ENCODE measurements at regions not wholly inside any gene's neighbourhood (a gene's known extent, or its start where the extent isn't known, plus 50 kb on each side); places are given as distances from the start of the nearest gene placed in this dataset.
"Not testable (repeated sequence)": the region's sequence is repeated elsewhere in the genome, so short reads cannot be mapped to it uniquely, and the experiment has no call there.

GRCh38 chr6:93849857-93850256 is 430.5 kb upstream of the EPHA7 start:
- H3K27ac ChIP-seq (ENCODE audit: low read depth in 2 of 2, low read length in 1 of 2): no peak overlapping the region
- H3K4me3 ChIP-seq (ENCODE audit: low read depth in 1 of 2, low read length in 2 of 2): no peak overlapping the region
- WGBS, 2 donors: 68 to 77% methylated on average over 4 of the region's 4 CpGs
- no peaks in the 10 kb centered on the region for H3K27me3 ChIP-seq (ENCODE audit: control insufficient read depth in 1 of 2, insufficient read depth in 2 of 2, low read length in 2 of 2)
- H3K36me3 ChIP-seq (ENCODE audit: control insufficient read depth in 2 of 2, insufficient read depth in 2 of 2, low read length in 1 of 2): no peaks in the 10 kb centered on the region
- H3K4me1 ChIP-seq (ENCODE audit: control insufficient read depth in 2 of 2, insufficient read depth in 2 of 2, low read length in 1 of 2): no peaks in the 10 kb centered on the region
- peaks cover 0 to 3% of the 10 kb centered on the region in 2 donors for H3K9me3 ChIP-seq (ENCODE audit: control insufficient read depth in 2 of 2, insufficient read depth in 1 of 2, low read depth in 1 of 2, low read length in 1 of 2)

- no peaks in the 10 kb centered on the region for H3K9me3 ChIP-seq (ENCODE audit: control insufficient read depth in 2 of 2, insufficient read depth in 1 of 2, low read depth in 1 of 2, low read length in 1 of 2)
- H3K27ac ChIP-seq (ENCODE audit: low read depth in 2 of 2, low read length in 1 of 2): no peak overlapping the region
- no peaks in the 10 kb centered on the region for H3K36me3 ChIP-seq (ENCODE audit: control insufficient read depth in 2 of 2, insufficient read depth in 2 of 2, low read length in 1 of 2)
- H3K4me3 ChIP-seq (ENCODE audit: low read depth in 1 of 2, low read length in 2 of 2): no peak overlapping the region
- no peaks in the 10 kb centered on the region for H3K4me1 ChIP-seq (ENCODE audit: control insufficient read depth in 2 of 2, insufficient read depth in 2 of 2, low read length in 1 of 2)
- 51 to 65% methylated on average over 5 of the region's 5 CpGs for WGBS, 2 donors
- H3K27me3 ChIP-seq (ENCODE audit: control insufficient read depth in 1 of 2, insufficient read depth in 2 of 2, low read length in 2 of 2): no peaks in the 10 kb centered on the region
These were observed 428.8 kb upstream of the EPHA7 start for GRCh38 chr6:93848031-93848742.

- Histone ChIP-seq H3K27me3 (ENCODE audit: control insufficient read depth in 1 of 2, insufficient read depth in 2 of 2, low read length in 2 of 2) (no peaks in the 10 kb centered on the region), H3K9me3 (ENCODE audit: control insufficient read depth in 2 of 2, insufficient read depth in 1 of 2, low read depth in 1 of 2, low read length in 1 of 2) (no peaks in the 10 kb centered on the region), H3K36me3 (ENCODE audit: control insufficient read depth in 2 of 2, insufficient read depth in 2 of 2, low read length in 1 of 2) (no peaks in the 10 kb centered on the region), H3K27ac (ENCODE audit: low read depth in 2 of 2, low read length in 1 of 2) (no peak overlapping the region), H3K4me1 (ENCODE audit: control insufficient read depth in 2 of 2, insufficient read depth in 2 of 2, low read length in 1 of 2) (no peaks in the 10 kb centered on the region), H3K4me3 (ENCODE audit: low read depth in 1 of 2, low read length in 2 of 2) (no peak overlapping the region)
- WGBS, 2 donors: 66 to 76% methylated on average over 1 of the region's 1 CpG
These were observed 422.8 kb upstream of the EPHA7 start for GRCh38 chr6:93842178-93842577.

- H3K27ac ChIP-seq (ENCODE audit: low read depth in 2 of 2, low read length in 1 of 2); H3K4me3 ChIP-seq (ENCODE audit: low read depth in 1 of 2, low read length in 2 of 2); H3K27me3 ChIP-seq (ENCODE audit: control insufficient read depth in 1 of 2, insufficient read depth in 2 of 2, low read length in 2 of 2); H3K9me3 ChIP-seq (ENCODE audit: control insufficient read depth in 2 of 2, insufficient read depth in 1 of 2, low read depth in 1 of 2, low read length in 1 of 2); H3K4me1 ChIP-seq (ENCODE audit: control insufficient read depth in 2 of 2, insufficient read depth in 2 of 2, low read length in 1 of 2); H3K36me3 ChIP-seq (ENCODE audit: control insufficient read depth in 2 of 2, insufficient read depth in 2 of 2, low read length in 1 of 2): not testable (repeated sequence)
- WGBS, 2 donors: 87 to 89% methylated on average over 7 of the region's 8 CpGs
These were observed 416.2 kb upstream of the EPHA7 start for GRCh38 chr6:93835451-93836145.

GRCh38 chr6:93835026-93835425 is 415.7 kb upstream of the EPHA7 start:
- H3K27me3 ChIP-seq (ENCODE audit: control insufficient read depth in 1 of 2, insufficient read depth in 2 of 2, low read length in 2 of 2): not testable (repeated sequence)

GRCh38 chr6:93833326-93833725 is 414.0 kb upstream of the EPHA7 start:
- not testable (repeated sequence) for H3K9me3 ChIP-seq (ENCODE audit: control insufficient read depth in 2 of 2, insufficient read depth in 1 of 2, low read depth in 1 of 2, low read length in 1 of 2); H3K27me3 ChIP-seq (ENCODE audit: control insufficient read depth in 1 of 2, insufficient read depth in 2 of 2, low read length in 2 of 2); H3K27ac ChIP-seq (ENCODE audit: low read depth in 2 of 2, low read length in 1 of 2); H3K4me3 ChIP-seq (ENCODE audit: low read depth in 1 of 2, low read length in 2 of 2); H3K4me1 ChIP-seq (ENCODE audit: control insufficient read depth in 2 of 2, insufficient read depth in 2 of 2, low read length in 1 of 2); H3K36me3 ChIP-seq (ENCODE audit: control insufficient read depth in 2 of 2, insufficient read depth in 2 of 2, low read length in 1 of 2)
- 74 to 85% methylated on average over 5 to 12 of the region's 12 CpGs for WGBS, 2 donors

More at GRCh38 chr6:93835026-93835425, 415.7 kb upstream of the EPHA7 start:
- not testable (repeated sequence) for H3K4me3 ChIP-seq (ENCODE audit: low read depth in 1 of 2, low read length in 2 of 2); H3K4me1 ChIP-seq (ENCODE audit: control insufficient read depth in 2 of 2, insufficient read depth in 2 of 2, low read length in 1 of 2); H3K9me3 ChIP-seq (ENCODE audit: control insufficient read depth in 2 of 2, insufficient read depth in 1 of 2, low read depth in 1 of 2, low read length in 1 of 2); H3K27ac ChIP-seq (ENCODE audit: low read depth in 2 of 2, low read length in 1 of 2); H3K36me3 ChIP-seq (ENCODE audit: control insufficient read depth in 2 of 2, insufficient read depth in 2 of 2, low read length in 1 of 2)
- 88 to 89% methylated on average over 6 to 9 of the region's 9 CpGs for WGBS, 2 donors

GRCh38 chr6:93829757-93830156 is 410.4 kb upstream of the EPHA7 start:
- H3K36me3 ChIP-seq (ENCODE audit: control insufficient read depth in 2 of 2, insufficient read depth in 2 of 2, low read length in 1 of 2); H3K4me1 ChIP-seq (ENCODE audit: control insufficient read depth in 2 of 2, insufficient read depth in 2 of 2, low read length in 1 of 2); H3K27ac ChIP-seq (ENCODE audit: low read depth in 2 of 2, low read length in 1 of 2); H3K27me3 ChIP-seq (ENCODE audit: control insufficient read depth in 1 of 2, insufficient read depth in 2 of 2, low read length in 2 of 2); H3K4me3 ChIP-seq (ENCODE audit: low read depth in 1 of 2, low read length in 2 of 2); H3K9me3 ChIP-seq (ENCODE audit: control insufficient read depth in 2 of 2, insufficient read depth in 1 of 2, low read depth in 1 of 2, low read length in 1 of 2): not testable (repeated sequence)

- peaks cover 0 to 2% of the 10 kb centered on the region in 2 donors for H3K9me3 ChIP-seq (ENCODE audit: control insufficient read depth in 2 of 2, insufficient read depth in 1 of 2, low read depth in 1 of 2, low read length in 1 of 2)
- H3K4me3 ChIP-seq (ENCODE audit: low read depth in 1 of 2, low read length in 2 of 2): no peak overlapping the region
- no peaks in the 10 kb centered on the region for H3K36me3 ChIP-seq (ENCODE audit: control insufficient read depth in 2 of 2, insufficient read depth in 2 of 2, low read length in 1 of 2)
- WGBS, 2 donors: 92 to 97% methylated on average over 1 of the region's 1 CpG
- no peaks in the 10 kb centered on the region for H3K27me3 ChIP-seq (ENCODE audit: control insufficient read depth in 1 of 2, insufficient read depth in 2 of 2, low read length in 2 of 2)
- no peaks in the 10 kb centered on the region for H3K4me1 ChIP-seq (ENCODE audit: control insufficient read depth in 2 of 2, insufficient read depth in 2 of 2, low read length in 1 of 2)
- no peak overlapping the region for H3K27ac ChIP-seq (ENCODE audit: low read depth in 2 of 2, low read length in 1 of 2)
These were observed 409.6 kb upstream of the EPHA7 start for GRCh38 chr6:93829009-93829408.

GRCh38 chr6:93828553-93828952 is 409.2 kb upstream of the EPHA7 start:
- Histone ChIP-seq H3K4me1 (ENCODE audit: control insufficient read depth in 2 of 2, insufficient read depth in 2 of 2, low read length in 1 of 2) (no peaks in the 10 kb centered on the region), H3K9me3 (ENCODE audit: control insufficient read depth in 2 of 2, insufficient read depth in 1 of 2, low read depth in 1 of 2, low read length in 1 of 2) (peaks cover 0 to 2% of the 10 kb centered on the region in 2 donors), H3K36me3 (ENCODE audit: control insufficient read depth in 2 of 2, insufficient read depth in 2 of 2, low read length in 1 of 2) (no peaks in the 10 kb centered on the region), H3K4me3 (ENCODE audit: low read depth in 1 of 2, low read length in 2 of 2) (no peak overlapping the region), H3K27ac (ENCODE audit: low read depth in 2 of 2, low read length in 1 of 2) (no peak overlapping the region), H3K27me3 (ENCODE audit: control insufficient read depth in 1 of 2, insufficient read depth in 2 of 2, low read length in 2 of 2) (no peaks in the 10 kb centered on the region)
- 77 to 85% methylated on average over 2 of the region's 2 CpGs for WGBS, 2 donors

- Histone ChIP-seq H3K27ac (ENCODE audit: low read depth in 2 of 2, low read length in 1 of 2) (no peak overlapping the region), H3K4me3 (ENCODE audit: low read depth in 1 of 2, low read length in 2 of 2) (no peak overlapping the region), H3K4me1 (ENCODE audit: control insufficient read depth in 2 of 2, insufficient read depth in 2 of 2, low read length in 1 of 2) (no peaks in the 10 kb centered on the region), H3K27me3 (ENCODE audit: control insufficient read depth in 1 of 2, insufficient read depth in 2 of 2, low read length in 2 of 2) (no peaks in the 10 kb centered on the region), H3K9me3 (ENCODE audit: control insufficient read depth in 2 of 2, insufficient read depth in 1 of 2, low read depth in 1 of 2, low read length in 1 of 2) (peaks cover 0 to 2% of the 10 kb centered on the region in 2 donors), H3K36me3 (ENCODE audit: control insufficient read depth in 2 of 2, insufficient read depth in 2 of 2, low read length in 1 of 2) (no peaks in the 10 kb centered on the region)
- 90% methylated on average over 1 of the region's 1 CpG for WGBS, 2 donors
These were observed 408.4 kb upstream of the EPHA7 start for GRCh38 chr6:93827728-93828127.

Data from esophagus (tissue), 2 donors.